GM12878 (cell line): ENCODE measurements at regions not wholly inside any gene's neighbourhood (a gene's known extent, or its start where the extent isn't known, plus 50 kb on each side); places are given as distances from the start of the nearest gene placed in this dataset.

Experiments used
- ATAC-seq: fragments of 200-7000 bp; cut with Tn5 transposase; 3 replicates; pipeline ENCODE4 v1.9.1; 2020; ENCODE audit warnings: mild to moderate bottlenecking, moderate library complexity
- BruUV-seq: library from RNA; stranded (reverse); fragments of 400-500 nt; replicated peaks from 2 replicates; lab custom pipeline; 2021; lab: Mats Ljungman, UMichigan
- CTCF ChIA-PET: fragments of 300-600 bp; sonication (Branson Sonifier 250); formaldehyde crosslinking; extraction: SDS; loops from one replicate; lab custom pipeline; 2021; ENCODE audit warnings: inconsistent platforms; lab: Yijun Ruan, JAX
- POLR2A ChIA-PET: fragments of 350-600 bp; formaldehyde crosslinking; extraction: SDS; loops from one replicate; lab custom pipeline; 2021; ENCODE audit warnings: inconsistent platforms; lab: Charles Lee
- RAD21 ChIA-PET: fragments of 300-600 bp; sonication (Branson Sonifier 250); formaldehyde crosslinking; loops from one replicate; lab custom pipeline; 2023; ENCODE audit warnings: antibody characterized with exemption; ENCODE audit not compliant: unreplicated experiment; lab: Charles Lee
- SMC1A ChIA-PET: fragments of 300-600 bp; sonication (Branson Sonifier 250); formaldehyde crosslinking; loops from one replicate; lab custom pipeline; 2023; ENCODE audit not compliant: unreplicated experiment, uncharacterized antibody; lab: Charles Lee
- DNase-seq: peaks from one replicate; pipeline ENCODE4 v3.0.0-alpha.2; 2011; ENCODE audit warnings: low read depth, low spot score
- FAIRE-seq: peaks from 3 replicates; lab custom pipeline; 2011; peaks lifted over from hg19 to GRCh38; lab: Jason Lieb, UNC
- H2AFZ ChIP-seq: 2 replicates; pipeline ENCODE4 v1.6.0; 2011; ENCODE audit warnings: low read depth, low read length, control low read depth; ENCODE audit not compliant: control insufficient read depth
- H3K27ac ChIP-seq: 2 replicates; pipeline ENCODE4 v1.5.1; 2011; ENCODE audit warnings: control low read depth; ENCODE audit not compliant: control insufficient read depth, insufficient read depth
- H3K27me3 ChIP-seq, 2 experiments: replicated peaks in 1 of 2; 2 replicates each; pipeline versions ENCODE4 v1.6.0 to v1.6.1; 2011; ENCODE audit warnings: low read length in 1 of 2; ENCODE audit not compliant: control insufficient read depth in 2 of 2, insufficient read depth in 2 of 2
- H3K36me3 ChIP-seq, 2 experiments: 2 replicates each; pipeline ENCODE4 v1.5.1; 2011; ENCODE audit warnings: low read length in 1 of 2; ENCODE audit not compliant: control insufficient read depth in 2 of 2, insufficient read depth in 2 of 2
- H3K4me1 ChIP-seq: 2 replicates; pipeline ENCODE4 v1.6.1; 2011; ENCODE audit warnings: mild to moderate bottlenecking, low read length, moderate library complexity, mixed read lengths; ENCODE audit not compliant: control insufficient read depth, insufficient read depth
- H3K4me2 ChIP-seq: 2 replicates; pipeline ENCODE4 v1.6.0; 2011; ENCODE audit warnings: control low read depth; ENCODE audit not compliant: control insufficient read depth, insufficient read depth
- H3K4me3 ChIP-seq: fragments of 200-600 bp; sonication (generic); 2 replicates; pipeline ENCODE4 v1.5.1; 2016
- H3K79me2 ChIP-seq: 2 replicates; pipeline ENCODE4 v1.6.0; 2011; ENCODE audit warnings: low read length; ENCODE audit not compliant: control insufficient read depth, insufficient read depth
- H3K9ac ChIP-seq: 2 replicates; pipeline ENCODE4 v1.8.0; 2011; ENCODE audit warnings: low read length, control low read depth, mixed read lengths; ENCODE audit not compliant: control insufficient read depth, insufficient read depth
- H3K9me3 ChIP-seq: replicated peaks from 3 replicates; pipeline ENCODE4 v1.5.1; 2011; ENCODE audit warnings: mild to moderate bottlenecking, low read length; ENCODE audit not compliant: control insufficient read depth, insufficient read depth
- H4K20me1 ChIP-seq: 2 replicates; pipeline ENCODE4 v1.6.0; 2011; ENCODE audit not compliant: control insufficient read depth, insufficient read depth
- CHD4 ChIP-seq: fragments of 200-600 bp; sonication (generic); IDR thresholded peaks from 2 replicates; pipeline ENCODE4 v1.6.1; 2016; ENCODE audit warnings: mild to moderate bottlenecking
- CREM ChIP-seq: IDR thresholded peaks from 2 replicates; pipeline ENCODE4 v1.6.1; 2014; ENCODE audit warnings: antibody characterized with exemption, low read depth
- MYB ChIP-seq: fragments of 150-350 bp; IDR thresholded peaks from 2 replicates; pipeline ENCODE4 v1.6.1; 2014; ENCODE audit warnings: mild to moderate bottlenecking, low read depth, low read length, borderline replicate concordance
- NBN ChIP-seq: fragments of 450-650 bp; IDR thresholded peaks from 2 replicates; pipeline ENCODE4 v1.6.1; 2016
- SMAD5 ChIP-seq: IDR thresholded peaks from 2 replicates; pipeline ENCODE4 v1.6.1; 2016; ENCODE audit warnings: antibody characterized with exemption, low read depth
- TCF12 ChIP-seq: IDR thresholded peaks from 2 replicates; pipeline ENCODE4 v1.6.1; 2011; ENCODE audit warnings: low read depth, mild to moderate bottlenecking, low read length
- ZNF384 ChIP-seq: IDR thresholded peaks from 2 replicates; pipeline ENCODE4 v1.6.1; 2012; ENCODE audit warnings: low read depth, mild to moderate bottlenecking, low read length, improper control_type of control experiment, borderline replicate concordance
- WGBS: methylation state at CpG from one replicate; pipeline ENCODE4 v1.1.6; 2016; ENCODE audit warnings: low lambda C conversion rate; ENCODE audit not compliant: insufficient replicate concordance, insufficient coverage; ENCODE audit errors: missing lambda C conversion rate; 5-methylcytosine and 5-hydroxymethylcytosine counted together
- in situ Hi-C: fragments of 300-500 bp; cut with MboI; formaldehyde crosslinking; loops from 9 replicates; pipeline ENCODE4 v1.14.3; 2018; ENCODE audit warnings: mixed read lengths
- intact Hi-C: fragments of 100-400 bp; cut with micrococcal nuclease; formaldehyde crosslinking; loops from one replicate; pipeline ENCODE4 v1.14.2; 2022; ENCODE audit not compliant: unreplicated experiment
- TF ChIP-seq, protein P1 (sequence below): fragments of 450-650 bp; IDR thresholded peaks from 2 replicates; pipeline ENCODE4 v1.6.1; 2017; ENCODE audit warnings: low read depth, mild to moderate bottlenecking, moderate library complexity

DNA sequence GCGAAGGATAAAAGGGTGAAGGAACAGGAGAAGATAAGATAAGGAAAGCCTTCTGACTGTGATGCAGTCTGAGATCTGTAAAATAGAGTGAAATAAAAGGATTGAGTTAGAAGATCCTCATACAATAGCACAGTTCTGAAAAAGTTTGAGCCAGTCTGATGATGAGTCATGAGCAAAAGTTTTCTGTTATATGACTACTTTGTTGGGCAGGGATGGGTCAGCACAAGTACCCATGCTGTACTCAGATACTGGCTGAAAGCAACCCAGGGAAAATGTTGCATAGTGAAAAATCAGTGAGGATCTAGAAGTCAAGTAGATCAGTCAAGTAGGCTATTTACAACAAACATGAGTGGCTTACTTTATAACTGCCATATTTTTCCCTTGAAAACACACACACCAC lies 253.5 kb downstream of the PCDH10 start:
- no peaks in the 10 kb centered on the region for H3K36me3 ChIP-seq
- no peak overlapping the region for H3K9ac ChIP-seq
- no peak overlapping the region for H3K4me2 ChIP-seq
- H3K4me3 ChIP-seq: no peak overlapping the region
- no peak overlapping the region for H3K27ac ChIP-seq
- intact Hi-C loops (no loop called here), in situ Hi-C loops (no loop called here)
- ChIA-PET RAD21 (no interaction called here), CTCF (no interaction called here), POLR2A (no interaction called here), SMC1A (no interaction called here)
- TF ChIP-seq, protein P1, sequence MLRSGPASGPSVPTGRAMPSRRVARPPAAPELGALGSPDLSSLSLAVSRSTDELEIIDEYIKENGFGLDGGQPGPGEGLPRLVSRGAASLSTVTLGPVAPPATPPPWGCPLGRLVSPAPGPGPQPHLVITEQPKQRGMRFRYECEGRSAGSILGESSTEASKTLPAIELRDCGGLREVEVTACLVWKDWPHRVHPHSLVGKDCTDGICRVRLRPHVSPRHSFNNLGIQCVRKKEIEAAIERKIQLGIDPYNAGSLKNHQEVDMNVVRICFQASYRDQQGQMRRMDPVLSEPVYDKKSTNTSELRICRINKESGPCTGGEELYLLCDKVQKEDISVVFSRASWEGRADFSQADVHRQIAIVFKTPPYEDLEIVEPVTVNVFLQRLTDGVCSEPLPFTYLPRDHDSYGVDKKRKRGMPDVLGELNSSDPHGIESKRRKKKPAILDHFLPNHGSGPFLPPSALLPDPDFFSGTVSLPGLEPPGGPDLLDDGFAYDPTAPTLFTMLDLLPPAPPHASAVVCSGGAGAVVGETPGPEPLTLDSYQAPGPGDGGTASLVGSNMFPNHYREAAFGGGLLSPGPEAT: no peak
- no peak for TF ChIP-seq TCF12
- TF ChIP-seq SMAD5: no peak
- no peak for TF ChIP-seq MYB
- no peak for TF ChIP-seq ZNF384
- TF ChIP-seq CHD4: no peak
- TF ChIP-seq CREM: no peak
- no peak for TF ChIP-seq NBN
- BruUV-seq: no TSS peak
- H3K79me2 ChIP-seq: no peaks in the 10 kb centered on the region
- 89% methylated on average over 1 of the region's 1 CpG for WGBS
- H3K9me3 ChIP-seq: no peaks in the 10 kb centered on the region
- DNase-seq (no peak), ATAC-seq (no peak), FAIRE-seq (no peak)
- H3K27me3 ChIP-seq: no peaks in the 10 kb centered on the region
- no peaks in the 10 kb centered on the region for H3K4me1 ChIP-seq
- no peak overlapping the region for H2AFZ ChIP-seq
- no peaks in the 10 kb centered on the region for H4K20me1 ChIP-seq
